Sigmoid colon (tissue), 4 donors: ENCODE measurements at regions not wholly inside any gene's neighbourhood (a gene's known extent, or its start where the extent isn't known, plus 50 kb on each side); places are given as distances from the start of the nearest gene placed in this dataset.

Experiments used
- CTCF ChIP-seq, 4 experiments: fragments of 450-650 bp in 3 of 4; fragments of 200-600 bp in 1 of 4; IDR thresholded peaks; one replicate each; pipeline ENCODE4 v1.5.1; 2016 to 2019; ENCODE audit warnings: antibody characterized with exemption in 4 of 4, mild to moderate bottlenecking in 3 of 4, moderate library complexity in 2 of 4
- EP300 ChIP-seq, 4 donors: sonication (generic); formaldehyde crosslinking; IDR thresholded peaks; one replicate each; pipeline ENCODE4 v1.6.1; 2017; ENCODE audit warnings: antibody characterized with exemption in 4 of 4
- POLR2A ChIP-seq, 2 donors: fragments of 450-650 bp; IDR thresholded peaks; one replicate each; pipeline ENCODE4 v1.6.1; 2016; ENCODE audit warnings: antibody characterized with exemption in 2 of 2, mild to moderate bottlenecking in 2 of 2, moderate library complexity in 2 of 2
- POLR2AphosphoS5 ChIP-seq, 4 donors: sonication (generic); formaldehyde crosslinking; IDR thresholded peaks; one replicate each; pipeline ENCODE4 v1.6.1; 2017; ENCODE audit warnings: antibody characterized with exemption in 4 of 4

GRCh38 chr9:102922526-102922925 lies 72.6 kb upstream of the CYLC2 start:
- no peak for TF ChIP-seq POLR2A (IDR thresholded peaks at IDR 0.05)
- TF ChIP-seq CTCF (IDR thresholded peaks at IDR 0.05), result no peak
- TF ChIP-seq EP300 (IDR thresholded peaks at IDR 0.05), result no peak
- no peak for TF ChIP-seq POLR2AphosphoS5 (IDR thresholded peaks at IDR 0.05)
